Stimulated activated CD8-positive, alpha-beta memory T cell treated with anti-CD3 and anti-CD28 coated beads, Interleukin-12 subunit alpha, Interleukin-12 subunit beta, amount 100 ng/mL, for 24 hours (primary cell): ENCODE measurements at regions not wholly inside any gene's neighbourhood (a gene's known extent, or its start where the extent isn't known, plus 50 kb on each side); places are given as distances from the start of the nearest gene placed in this dataset.
A peak's percentile ranks its signal among the peaks of the same experiment; 100 is the strongest.
"Not testable (repeated sequence)": the region's sequence is repeated elsewhere in the genome, so short reads cannot be mapped to it uniquely, and the experiment has no call there.

Source experiments
- DNase-seq: peaks from one replicate; pipeline ENCODE4 v3.0.0-alpha.2; 2020; ENCODE audit errors: extremely low read depth

DNA sequence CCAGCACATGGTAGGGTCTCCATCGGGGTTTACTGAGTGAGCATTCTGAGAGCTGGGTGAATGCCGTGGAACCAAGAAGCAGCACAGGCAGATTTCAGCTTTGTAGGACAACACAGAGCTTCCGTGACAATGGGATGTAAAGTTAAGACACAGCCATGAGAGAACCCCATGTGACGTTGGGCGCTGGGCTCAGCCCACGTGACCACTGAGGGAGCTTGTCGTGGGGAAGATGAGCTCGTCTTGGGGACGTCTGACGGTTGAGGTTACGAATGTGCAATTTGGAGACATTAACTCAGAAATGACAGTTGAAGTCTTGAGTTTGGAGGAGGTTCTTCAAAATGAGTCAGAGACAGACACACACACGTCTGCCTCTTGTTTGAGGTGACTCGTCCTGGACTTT is 51.5 kb upstream of the MUC20 start:
- DNase-seq: not testable (repeated sequence)

DNA sequence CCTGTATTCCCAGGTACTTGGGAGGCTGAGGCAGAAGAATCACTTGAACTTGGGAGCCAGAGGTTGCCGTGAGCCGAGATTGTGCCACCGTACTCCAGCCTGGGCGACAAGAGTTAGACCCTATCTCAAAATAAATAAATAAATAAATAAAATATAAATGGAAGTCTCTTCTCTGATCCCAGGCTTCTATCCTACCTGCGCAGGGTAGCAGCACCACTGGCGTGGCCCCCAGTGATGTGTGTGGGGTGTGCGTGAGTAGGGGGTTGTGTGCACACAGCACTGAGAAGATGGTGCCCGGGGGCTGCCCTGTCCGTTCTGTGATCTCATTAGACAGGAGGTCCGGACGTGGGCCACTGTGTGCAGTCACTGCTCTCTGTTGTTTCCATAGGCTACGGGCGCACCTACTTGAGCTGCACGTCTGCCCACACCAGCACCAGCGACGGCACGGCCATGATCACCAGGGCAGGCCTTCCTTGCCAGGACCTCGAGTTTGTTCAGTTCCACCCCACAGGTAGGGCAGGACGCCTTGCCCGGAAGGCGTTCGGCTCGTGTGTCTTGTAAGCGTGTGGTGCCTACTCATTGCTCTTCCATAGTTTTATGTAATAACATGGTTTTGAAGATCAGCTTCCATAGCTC is 52.5 kb upstream of the MUC20 start:
- not testable (repeated sequence) for DNase-seq

DNA sequence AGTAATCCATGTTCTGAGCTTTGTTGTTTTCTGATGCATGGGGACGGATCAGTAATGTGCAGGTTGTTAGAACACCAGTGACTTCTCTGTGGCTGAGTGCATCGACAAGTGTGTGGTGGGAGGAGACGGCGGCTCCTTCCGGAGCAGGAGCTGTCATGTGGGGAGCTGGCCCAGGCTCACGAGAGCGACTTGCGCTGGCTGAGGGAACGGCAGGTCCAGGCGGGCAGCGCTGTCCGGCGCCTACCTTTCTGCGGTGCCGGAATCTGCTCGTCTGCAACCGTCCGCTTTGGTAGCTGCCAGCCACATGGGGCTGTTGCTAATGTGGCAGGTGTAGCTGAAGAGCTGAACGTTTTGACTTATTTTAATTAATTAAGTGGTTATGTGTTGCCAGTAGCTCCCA is 55.5 kb upstream of the MUC20 start:
- DNase-seq: not testable (repeated sequence)

DNA sequence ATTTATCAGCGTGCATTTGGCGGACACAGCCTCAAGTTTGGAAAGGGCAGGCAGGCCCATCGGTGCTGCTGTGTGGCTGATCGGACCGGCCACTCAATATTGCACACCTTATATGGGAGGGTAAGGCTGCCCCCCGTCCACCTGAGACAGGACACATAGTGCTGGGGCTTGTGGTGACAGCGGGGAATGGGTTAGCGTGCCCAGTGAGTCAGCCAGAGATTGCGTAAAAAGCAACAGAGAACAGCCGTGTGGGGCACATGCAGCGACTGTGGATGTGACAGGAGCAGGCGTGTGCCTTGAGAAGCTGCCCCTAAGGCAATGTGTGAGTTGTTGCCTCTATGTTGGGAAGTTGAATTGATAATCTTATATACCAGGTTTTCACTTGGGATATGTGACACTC is 56.6 kb upstream of the MUC20 start:
- DNase-seq: not testable (repeated sequence)

DNA sequence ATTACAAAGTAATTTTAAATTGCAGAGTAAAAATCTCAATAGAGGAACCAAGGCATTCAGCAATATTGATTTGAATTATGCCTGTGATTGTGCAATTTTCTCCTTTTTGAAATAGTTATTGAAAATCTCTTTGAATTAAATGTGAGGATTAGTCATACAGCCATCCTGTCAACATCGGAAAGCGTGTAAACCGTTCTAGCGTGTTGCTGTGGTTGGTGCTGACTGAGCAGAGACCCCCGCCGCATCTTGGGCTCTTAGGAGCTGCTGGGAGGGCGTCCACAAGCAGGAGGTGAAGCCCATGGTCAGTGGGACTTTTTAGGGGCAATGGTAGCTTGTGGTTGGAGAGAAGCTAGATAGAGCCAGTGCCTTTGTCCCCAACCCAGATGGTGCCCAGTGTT is 61.6 kb upstream of the MUC20 start:
- DNase-seq: not testable (repeated sequence)

DNA sequence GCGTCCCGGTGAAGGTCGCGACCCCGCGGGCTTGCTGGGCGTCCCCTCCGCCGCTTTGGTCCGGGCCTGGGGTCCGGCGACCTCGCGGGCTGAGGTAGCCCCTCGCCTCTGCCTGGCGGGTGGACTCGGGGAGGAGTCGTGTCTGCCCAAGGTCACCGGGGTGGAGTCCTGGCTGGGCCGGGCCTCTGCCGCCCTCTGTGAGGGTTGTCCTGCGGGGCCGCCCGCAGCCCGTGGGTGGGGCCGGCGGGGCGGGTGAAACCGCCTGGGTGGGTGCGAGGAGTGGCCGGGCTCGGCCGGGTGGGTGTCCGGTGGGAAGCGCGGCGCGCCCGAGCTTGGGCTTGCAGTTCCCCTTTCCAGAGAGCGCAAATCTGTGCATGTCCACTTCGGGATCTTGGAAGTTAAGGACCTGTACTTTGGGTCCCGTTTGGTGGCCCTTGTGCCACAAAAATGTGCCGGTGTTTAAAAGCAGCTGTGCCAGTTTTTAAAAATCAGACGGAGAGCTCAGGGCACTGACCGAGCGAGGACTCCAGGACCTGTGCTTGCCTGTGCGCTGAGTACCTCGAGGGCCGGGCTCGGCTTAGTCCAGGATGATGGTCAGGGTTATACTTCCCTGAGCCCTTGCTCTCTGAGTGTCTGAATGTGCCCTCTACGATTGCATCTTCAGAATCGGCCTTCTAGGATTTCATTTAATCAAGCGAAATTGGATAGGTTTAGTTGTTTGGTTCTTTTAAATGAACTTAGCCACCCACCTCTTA is 62.2 kb upstream of the MUC20 start:
- not testable (repeated sequence) for DNase-seq

DNA sequence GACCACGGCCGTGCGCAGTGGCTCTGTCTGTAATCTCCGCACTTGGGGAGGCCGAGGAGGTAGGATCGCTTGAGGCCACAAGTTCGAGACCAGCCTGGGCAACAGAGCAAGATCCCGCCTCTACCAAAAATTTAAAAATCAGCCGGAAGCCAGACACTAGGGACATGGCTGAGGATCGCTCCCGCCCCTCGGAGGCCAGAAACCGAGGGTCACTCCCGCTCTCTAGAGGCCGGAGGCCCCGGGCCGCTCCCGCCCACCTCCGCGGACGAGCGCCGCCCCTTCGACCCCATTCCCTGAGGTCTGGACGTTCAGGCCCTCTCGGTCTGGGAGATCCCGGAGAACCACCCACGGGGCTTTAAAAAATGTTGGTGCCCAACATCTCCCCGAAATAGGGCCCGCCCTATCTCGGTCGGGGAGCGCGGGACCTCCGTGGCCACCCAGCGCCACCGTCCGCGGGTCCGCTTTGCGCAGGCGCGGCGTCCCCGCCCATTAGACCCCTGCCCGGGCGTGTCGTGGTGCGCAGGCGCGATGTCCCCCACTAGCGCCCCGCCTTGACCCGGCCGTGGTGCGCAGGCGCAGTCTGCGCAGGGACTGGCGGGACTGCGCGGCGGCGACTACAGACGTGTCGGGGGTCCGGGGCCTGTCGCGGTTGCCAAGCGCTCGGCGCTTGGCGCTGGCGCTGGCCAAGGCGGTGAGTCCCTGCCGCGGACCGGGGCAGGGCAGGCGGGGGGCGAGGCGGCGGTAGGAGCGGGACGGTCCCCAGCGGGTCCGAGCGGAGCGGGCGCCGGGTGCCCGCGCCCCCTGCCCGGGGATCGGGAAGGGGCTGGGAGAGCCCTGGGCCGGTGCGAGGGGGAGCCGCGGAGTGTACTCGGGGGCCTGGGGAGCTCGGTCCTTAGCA is 63.1 kb upstream of the MUC20 start:
- peak; percentile 72 for DNase-seq

DNA sequence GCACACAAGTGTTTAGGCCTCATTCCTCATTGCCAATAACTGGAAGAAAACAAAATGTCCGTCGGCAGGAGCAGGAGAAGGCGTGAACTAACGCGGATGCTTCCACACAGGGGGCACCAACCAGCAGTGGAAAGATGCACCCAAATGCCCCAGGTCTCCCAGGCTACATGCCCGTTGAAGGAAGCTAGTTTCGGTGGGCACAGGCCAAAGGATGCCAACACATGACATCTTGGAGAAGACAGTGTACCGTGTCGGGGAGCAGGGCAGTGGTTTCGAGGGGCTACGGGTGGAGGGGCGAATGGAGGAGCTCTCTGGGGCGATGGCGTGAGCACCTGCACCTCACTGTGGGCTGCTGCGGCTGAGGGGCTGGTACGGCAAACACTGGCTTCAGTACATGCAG is 64.7 kb upstream of the MUC20 start:
- DNase-seq: not testable (repeated sequence)

DNA sequence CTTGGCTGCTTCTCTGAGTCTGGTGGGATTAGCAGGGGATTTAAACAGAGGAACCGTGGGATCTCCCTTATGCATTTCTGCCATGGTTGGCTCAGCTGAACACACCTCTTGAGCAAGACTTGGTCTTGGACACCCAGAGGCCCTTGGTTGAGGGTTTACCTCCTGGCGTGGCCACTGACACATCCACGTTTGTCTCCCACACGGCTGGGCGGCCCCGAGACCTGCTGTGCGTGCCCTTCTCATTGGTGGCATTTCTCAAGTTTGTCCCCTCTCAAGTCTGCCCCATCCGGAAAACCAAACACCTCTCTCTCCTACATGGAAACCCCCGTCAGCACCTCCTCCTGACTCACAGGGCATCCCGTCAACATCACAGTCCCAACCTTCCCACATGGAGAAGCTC is 66.0 kb upstream of the MUC20 start:
- not testable (repeated sequence) for DNase-seq

DNA sequence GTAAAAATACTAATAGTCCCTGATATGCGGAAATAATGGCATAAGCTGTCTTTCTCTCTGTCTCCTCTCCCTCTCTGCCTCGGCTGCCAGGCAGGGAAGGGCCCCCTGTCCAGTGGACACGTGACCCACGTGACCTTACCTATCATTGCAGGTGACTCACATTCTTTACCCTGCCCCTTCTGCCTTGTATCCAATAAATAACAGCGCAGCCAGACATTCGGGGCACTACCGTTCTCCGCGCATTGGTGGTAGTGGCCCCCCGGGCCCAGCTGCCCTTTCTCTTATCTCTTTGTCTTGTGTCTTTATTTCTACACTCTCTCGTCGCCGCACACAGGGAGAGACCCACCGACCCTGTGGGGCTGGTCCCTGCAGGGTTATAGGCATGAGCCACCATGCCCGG is 66.6 kb upstream of the MUC20 start:
- DNase-seq: not testable (repeated sequence)

DNA sequence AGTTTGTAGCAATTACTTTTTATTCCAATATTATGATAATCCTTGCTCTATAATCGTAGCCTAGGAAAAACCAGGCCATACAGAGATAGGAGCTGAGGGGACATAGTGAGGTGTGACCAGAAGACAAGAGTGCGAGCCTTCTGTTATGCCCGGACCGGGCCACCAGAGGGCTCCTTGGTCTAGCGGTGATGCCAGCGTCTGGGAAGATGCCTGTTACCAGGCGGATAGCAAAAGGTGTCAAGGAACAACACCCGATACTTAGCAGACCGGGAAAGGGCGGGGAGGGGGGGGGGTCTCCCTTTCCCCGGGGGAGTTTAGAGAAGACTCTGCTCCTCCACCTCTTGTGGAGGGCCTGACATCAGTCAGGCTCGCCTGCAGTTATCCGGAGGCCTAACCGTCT is 67.1 kb upstream of the MUC20 start:
- not testable (repeated sequence) for DNase-seq

DNA sequence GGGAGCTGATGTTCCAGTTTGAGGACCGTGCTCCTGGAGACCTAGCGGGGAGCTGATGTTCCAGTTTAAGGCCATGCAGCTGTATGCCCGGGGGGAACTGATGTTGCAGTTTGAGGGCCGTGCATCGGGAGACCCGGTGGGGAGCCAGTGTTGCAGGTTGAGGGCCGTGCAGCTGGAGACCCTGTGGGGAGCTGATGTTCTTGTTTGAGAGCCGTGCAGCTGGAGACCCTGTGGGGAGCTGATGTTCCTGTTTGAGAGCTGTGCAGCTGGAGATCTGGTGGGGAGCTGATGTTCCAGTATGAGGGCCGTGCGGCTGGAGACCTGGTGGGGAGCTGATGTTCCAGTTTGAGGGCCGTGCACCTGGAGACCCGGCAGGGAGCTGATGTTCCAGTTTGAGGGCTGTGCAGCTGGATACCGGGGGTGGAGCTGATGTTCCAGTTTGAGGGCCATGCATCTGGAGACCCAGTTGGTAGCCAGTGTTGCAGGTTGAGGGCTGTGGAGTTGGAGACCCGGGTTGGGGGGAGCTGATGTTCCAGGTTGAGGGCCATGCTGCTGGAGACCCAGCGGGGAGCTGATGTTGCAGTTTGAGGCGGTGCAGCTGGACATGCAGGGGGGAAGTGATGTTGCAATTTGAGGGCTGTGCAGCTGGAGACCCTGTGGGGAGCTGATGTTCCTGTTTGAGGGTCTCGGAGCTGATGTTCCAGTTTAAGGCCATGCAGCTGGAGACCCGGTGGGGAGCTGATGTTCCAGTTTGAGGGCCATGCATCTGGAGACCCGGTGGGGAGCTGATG is 64.4 kb upstream of the APOD start:
- not testable (repeated sequence) for DNase-seq

DNA sequence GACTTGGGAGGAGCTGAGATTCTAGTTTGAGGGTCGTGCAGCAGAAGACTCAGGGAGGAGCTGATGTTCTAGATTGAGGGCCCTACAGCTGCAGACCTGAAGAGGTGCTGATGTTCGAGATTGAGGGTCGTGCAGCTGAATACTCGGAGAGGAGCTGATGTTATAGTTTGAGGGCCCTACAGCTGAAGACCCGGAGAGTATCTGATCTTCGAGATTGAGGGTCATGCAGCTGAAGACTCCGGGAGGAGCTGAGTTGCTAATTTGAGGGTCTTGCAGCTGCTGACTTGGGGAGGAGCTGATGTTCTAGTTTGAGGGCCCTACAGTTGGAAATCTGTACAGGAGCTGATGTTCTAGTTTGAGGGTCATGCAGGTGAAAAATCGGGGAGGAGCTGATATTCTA is 62.1 kb upstream of the APOD start:
- not testable (repeated sequence) for DNase-seq

DNA sequence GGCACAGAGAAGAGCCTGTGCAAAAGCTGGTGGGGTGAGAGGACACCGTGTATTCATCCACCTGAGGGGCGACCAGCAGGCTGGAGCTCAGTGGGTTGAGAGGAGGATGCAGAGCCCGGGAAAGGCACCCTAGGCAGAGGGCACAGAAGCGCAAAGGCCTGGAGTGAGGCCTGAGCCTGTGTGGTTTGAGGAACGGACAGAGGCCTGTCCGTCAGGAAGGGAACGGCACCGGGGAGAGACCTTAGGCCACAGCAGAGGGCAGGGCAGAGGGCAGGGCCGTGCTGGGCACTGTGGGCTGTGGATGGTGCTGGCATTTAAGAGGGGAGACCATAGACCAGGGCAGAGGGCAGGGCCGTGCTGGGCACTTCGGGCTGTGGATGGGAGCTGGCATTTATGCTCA is 59.5 kb upstream of the APOD start:
- DNase-seq: not testable (repeated sequence)

DNA sequence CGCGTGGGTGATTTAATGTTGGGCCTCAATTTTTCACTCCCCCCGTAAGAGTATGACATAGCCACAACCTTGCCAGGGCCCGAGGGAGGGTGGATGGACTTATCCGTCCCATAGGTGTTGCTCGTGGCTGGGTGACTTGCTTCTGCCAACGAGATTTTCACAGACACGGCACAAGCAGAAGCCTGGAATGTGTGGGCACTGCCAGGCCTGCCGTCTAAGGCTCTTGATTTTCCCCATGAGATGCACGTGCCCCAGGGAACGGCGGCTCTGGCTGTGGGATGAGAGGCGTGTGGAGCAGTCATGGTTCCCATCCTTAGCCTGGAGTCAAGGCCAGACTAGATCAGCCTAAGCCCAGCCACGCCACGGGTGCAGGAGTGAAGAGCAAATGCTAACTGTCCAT is 58.6 kb upstream of the APOD start:
- DNase-seq: not testable (repeated sequence)

DNA sequence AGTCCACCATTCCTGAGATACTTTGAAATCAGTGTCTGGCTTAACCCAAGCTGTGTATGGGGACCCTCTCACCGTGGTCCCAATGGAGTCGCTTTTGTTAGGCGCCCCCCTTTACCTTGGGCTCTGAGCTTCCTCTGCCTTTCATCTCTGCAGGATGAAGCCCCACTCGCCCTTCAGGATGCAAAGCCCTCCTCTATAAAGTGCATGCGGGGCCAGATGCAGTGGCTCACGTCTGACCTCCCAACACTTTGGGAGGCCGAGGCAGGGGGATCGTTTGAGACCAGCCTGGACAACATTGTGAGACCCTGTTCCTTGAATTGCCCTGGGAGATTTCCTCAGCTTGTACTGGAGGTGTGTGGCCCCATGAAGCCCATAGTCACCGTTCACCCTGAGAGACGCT is 54.7 kb upstream of the APOD start:
- not testable (repeated sequence) for DNase-seq

DNA sequence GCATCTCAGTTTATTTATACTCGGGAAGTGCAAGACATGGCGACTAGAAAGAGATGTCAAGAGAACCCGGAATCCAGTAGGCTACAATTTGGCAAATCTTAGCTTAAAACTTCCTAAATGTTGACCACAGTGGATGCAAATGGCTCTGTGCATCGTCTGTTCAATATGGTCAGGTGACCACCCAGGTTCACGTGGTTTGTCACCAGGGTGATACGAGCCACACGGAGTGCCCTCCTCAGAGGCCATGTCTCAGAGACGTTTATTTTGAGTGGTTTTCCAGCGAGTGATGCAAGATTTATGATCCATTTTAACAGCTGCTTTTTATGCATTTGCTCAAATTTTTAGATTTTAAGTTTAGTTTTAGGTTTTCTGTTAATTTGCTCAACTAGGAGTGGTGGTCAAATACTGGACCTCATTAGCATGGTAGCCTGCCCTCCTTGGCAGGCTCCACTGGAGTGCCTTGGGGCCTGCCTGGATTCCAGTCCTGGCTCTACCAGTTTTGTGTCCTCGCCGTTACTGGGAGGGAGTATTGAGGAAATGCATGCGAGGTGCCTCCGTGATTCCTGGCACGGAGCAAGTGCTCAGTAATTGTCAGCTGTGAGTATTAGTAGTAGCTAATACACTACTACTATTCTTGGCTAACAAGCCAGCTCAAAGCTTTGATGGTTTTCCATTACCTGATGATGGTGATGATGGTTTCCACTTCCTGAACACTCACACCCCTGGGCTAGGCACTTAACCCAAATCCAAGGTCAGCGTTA is 53.9 kb upstream of the APOD start:
- not testable (repeated sequence) for DNase-seq

DNA sequence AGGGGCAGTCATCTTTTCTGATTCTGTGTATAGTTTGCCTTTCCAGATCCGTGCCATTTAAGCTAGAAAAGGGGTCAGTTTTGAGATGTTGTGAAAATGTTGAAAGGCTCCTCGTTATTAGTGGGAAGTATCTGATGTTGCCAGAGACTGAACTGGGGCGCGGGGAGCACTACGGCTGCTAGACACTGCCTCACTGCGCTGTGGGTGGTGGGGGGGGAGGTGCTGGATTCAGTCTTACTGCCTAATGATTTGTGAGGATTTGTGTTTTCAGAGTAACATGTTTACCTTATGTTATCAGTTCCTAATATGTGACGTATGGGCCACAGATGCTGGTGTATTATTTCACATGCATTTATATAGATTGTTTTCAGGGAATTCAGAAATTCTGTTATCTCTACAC is 53.3 kb upstream of the APOD start:
- DNase-seq: not testable (repeated sequence)

DNA sequence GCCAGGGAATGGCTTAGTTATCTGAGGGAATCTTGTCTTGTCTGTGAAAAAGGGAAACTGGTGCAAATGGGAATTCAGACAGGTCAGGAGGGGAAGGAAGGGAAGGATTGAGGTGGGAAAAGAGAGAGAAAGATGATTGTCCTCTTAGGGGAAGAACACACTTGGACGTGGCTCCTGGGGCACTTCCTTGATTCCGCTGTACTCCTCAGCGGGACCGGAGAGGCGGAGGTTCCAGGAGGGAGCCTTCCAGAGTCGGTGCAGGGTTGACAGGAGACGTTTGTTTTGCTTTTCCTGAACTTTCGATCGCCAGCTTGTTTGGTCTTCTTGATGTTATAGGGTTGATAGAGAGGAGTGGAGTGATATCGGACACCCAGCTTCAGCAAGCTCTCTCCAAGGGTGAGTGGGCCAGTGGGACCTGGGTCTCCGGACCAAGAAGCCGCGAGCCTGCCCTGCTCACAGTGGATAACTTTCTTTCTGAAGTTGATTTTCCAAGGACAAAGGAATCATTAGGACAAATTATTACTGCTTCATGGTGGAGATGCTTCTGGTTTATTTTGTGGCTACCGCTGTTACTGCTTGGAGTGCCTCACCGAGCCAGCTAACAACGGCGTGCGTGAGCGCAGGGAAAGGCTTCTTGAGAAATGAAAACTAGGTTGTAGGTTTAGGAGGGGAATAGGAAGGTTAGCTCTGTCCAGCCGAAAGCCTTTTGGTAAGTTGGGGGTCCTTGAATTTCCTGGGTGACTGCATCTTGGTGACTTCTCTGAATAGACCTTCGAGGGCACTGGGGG is 52.4 kb upstream of the APOD start:
- DNase-seq: not testable (repeated sequence)

DNA sequence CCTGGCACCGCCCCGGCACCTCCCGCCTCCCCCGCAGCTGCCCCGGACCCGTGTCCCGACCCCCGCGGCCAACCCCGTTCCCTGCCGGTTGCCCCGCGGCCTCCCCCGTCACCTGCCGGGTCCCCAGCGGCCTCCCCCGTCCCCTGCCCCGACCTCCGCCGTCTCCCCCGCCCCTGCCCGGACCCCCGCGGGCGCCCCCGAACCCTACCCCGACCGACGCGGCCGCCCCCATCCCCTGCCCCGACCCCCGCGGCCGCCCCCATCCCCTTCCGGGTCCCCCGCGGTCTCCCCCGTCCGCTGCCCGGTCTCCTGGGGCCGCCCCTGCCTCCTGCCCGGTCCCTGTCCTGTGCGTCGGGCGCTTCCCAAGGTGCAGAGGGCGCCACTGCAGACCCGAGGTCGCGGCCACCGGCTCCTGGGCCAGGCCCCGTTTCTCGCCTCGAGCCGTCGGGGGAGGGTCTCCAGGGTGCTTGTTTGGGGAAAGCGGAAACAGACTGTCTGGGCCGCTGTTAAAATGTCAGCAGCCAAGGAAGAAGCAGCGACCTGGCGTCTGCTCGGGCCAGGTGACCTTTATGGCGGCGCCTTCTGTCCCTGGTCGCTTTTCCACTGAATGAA is 51.6 kb upstream of the APOD start:
- not testable (repeated sequence) for DNase-seq
